Fibroblast of the conjunctiva (primary cell): ENCODE measurements at regions not wholly inside any gene's neighbourhood (a gene's known extent, or its start where the extent isn't known, plus 50 kb on each side); places are given as distances from the start of the nearest gene placed in this dataset.
A peak's percentile ranks its signal among the peaks of the same experiment; 100 is the strongest.

Experiments used
- DNase-seq: peaks from one replicate; pipeline ENCODE4 v3.0.0-alpha.2; 2010; ENCODE audit warnings: low read depth

GRCh38 chr12:28879379-28879778 is 269.7 kb upstream of the FAR2 start:
- DNase-seq, result no peak

GRCh38 chr12:28882444-28882843 is 266.6 kb upstream of the FAR2 start:
- no peak for DNase-seq

- no peak for DNase-seq
Observed at GRCh38 chr12:28883406-28883997, 265.6 kb upstream of the FAR2 start.

- DNase-seq, result no peak
Observed at GRCh38 chr12:28884904-28885679, 264.0 kb upstream of the FAR2 start.

GRCh38 chr12:28885928-28886327 is 263.1 kb upstream of the FAR2 start:
- DNase-seq, result no peak

- DNase-seq, result no peak
Observed at GRCh38 chr12:28887461-28887990, 261.6 kb upstream of the FAR2 start.

GRCh38 chr12:28890664-28891063 is 258.4 kb upstream of the FAR2 start:
- DNase-seq, result no peak

GRCh38 chr12:28891126-28891525 is 258.0 kb upstream of the FAR2 start:
- no peak for DNase-seq

- peak; percentile 26 for DNase-seq
Observed at GRCh38 chr12:28893365-28893764, 255.7 kb upstream of the FAR2 start.

GRCh38 chr12:28893856-28894255 is 255.2 kb upstream of the FAR2 start:
- DNase-seq, result no peak

GRCh38 chr12:28896421-28896820 is 252.7 kb upstream of the FAR2 start:
- no peak for DNase-seq

GRCh38 chr12:28898038-28898437 is 251.0 kb upstream of the FAR2 start:
- no peak for DNase-seq

GRCh38 chr12:28899951-28900350 is 249.1 kb upstream of the FAR2 start:
- peak; percentile 49 for DNase-seq

GRCh38 chr12:28905220-28905955 is 243.7 kb upstream of the FAR2 start:
- DNase-seq, result no peak

GRCh38 chr12:28908646-28909045 is 240.4 kb upstream of the FAR2 start:
- DNase-seq, result no peak

GRCh38 chr12:28909291-28909690 is 239.8 kb upstream of the FAR2 start:
- DNase-seq, result no peak

- DNase-seq, result peak; percentile 67
Observed at GRCh38 chr12:28925719-28926376, 223.2 kb upstream of the FAR2 start.

- no peak for DNase-seq
Observed at GRCh38 chr12:28930704-28931103, 218.4 kb upstream of the FAR2 start.

- DNase-seq, result no peak
Observed at GRCh38 chr12:28933176-28933575, 215.9 kb upstream of the FAR2 start.

- no peak for DNase-seq
Observed at GRCh38 chr12:28933864-28934527, 215.1 kb upstream of the FAR2 start.

- no peak for DNase-seq
Observed at GRCh38 chr12:28936221-28936620, 212.9 kb upstream of the FAR2 start.

GRCh38 chr12:28936711-28937110 is 212.4 kb upstream of the FAR2 start:
- no peak for DNase-seq
